ENCODE measurements at regions not wholly inside any gene's neighbourhood (a gene's known extent, or its start where the extent isn't known, plus 50 kb on each side); places are given as distances from the start of the nearest gene placed in this dataset.

DNA sequence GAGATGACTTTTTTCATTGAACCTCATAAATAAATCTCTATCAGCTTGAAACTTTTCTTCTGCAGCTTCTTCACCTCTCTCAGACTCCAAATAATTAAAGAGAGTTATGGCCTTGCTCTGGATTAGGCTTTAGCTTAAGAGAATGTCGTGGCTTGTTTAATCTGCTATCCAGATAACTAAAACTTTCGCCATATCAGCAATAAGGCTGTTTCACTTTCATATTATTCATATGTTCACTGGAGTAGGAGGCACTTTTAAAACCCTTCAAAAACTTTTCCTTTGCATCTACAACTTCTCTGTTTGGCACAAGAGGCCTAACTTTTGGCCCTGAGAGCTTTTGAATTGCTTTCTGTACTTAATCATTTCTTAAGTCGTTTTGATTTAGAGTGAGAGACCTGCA, 386.9 kb upstream of the FAM174A start:
- TF ChIP-seq EZH2 (IDR thresholded peaks at IDR 0.05; ENCODE audit: borderline replicate concordance, insufficient read depth, low read depth, low read length, poor library complexity, severe bottlenecking), result no peak
- TF ChIP-seq, protein P1, sequence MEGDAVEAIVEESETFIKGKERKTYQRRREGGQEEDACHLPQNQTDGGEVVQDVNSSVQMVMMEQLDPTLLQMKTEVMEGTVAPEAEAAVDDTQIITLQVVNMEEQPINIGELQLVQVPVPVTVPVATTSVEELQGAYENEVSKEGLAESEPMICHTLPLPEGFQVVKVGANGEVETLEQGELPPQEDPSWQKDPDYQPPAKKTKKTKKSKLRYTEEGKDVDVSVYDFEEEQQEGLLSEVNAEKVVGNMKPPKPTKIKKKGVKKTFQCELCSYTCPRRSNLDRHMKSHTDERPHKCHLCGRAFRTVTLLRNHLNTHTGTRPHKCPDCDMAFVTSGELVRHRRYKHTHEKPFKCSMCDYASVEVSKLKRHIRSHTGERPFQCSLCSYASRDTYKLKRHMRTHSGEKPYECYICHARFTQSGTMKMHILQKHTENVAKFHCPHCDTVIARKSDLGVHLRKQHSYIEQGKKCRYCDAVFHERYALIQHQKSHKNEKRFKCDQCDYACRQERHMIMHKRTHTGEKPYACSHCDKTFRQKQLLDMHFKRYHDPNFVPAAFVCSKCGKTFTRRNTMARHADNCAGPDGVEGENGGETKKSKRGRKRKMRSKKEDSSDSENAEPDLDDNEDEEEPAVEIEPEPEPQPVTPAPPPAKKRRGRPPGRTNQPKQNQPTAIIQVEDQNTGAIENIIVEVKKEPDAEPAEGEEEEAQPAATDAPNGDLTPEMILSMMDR (IDR thresholded peaks at IDR 0.05), result no peak
- WGBS (ENCODE audit: insufficient coverage), result no CpG with 5 or more reads among the region's 3 CpGs
- ATAC-seq (ENCODE audit: low read depth), result no peak
- no peaks in the 10 kb centered on the region for H3K36me3 ChIP-seq (replicated peaks in 1 of 2; ENCODE audit: control extremely low read depth in 1 of 2, control insufficient read depth in 1 of 2, extremely low read depth in 1 of 2, insufficient read depth in 2 of 2, low read length in 1 of 2)
- no peaks in the 10 kb centered on the region for H3K27me3 Mint-ChIP-seq
- no peaks in the 10 kb centered on the region for H3K4me1 ChIP-seq (ENCODE audit: control insufficient read depth in 2 of 2, insufficient read depth in 2 of 2, low read length in 2 of 2)
- intact Hi-C loops (cut with micrococcal nuclease), result no loop called here
- DNase-seq, result no peak
- CTCF ChIA-PET, result no interaction called here
- no peak overlapping the region for H3K27ac Mint-ChIP-seq
- no peaks in the 10 kb centered on the region for H3K27me3 ChIP-seq (replicated peaks in 1 of 4; ENCODE audit: control extremely low read depth in 1 of 4, control insufficient read depth in 3 of 4, insufficient read depth in 4 of 4, low read length in 3 of 4)
- H3K9ac ChIP-seq (ENCODE audit: low read length), result no peak overlapping the region
- H3K9me3 ChIP-seq (ENCODE audit: control extremely low read depth in 1 of 3, control insufficient read depth in 2 of 3, insufficient read depth in 1 of 3, low read length in 2 of 3), result no peaks in the 10 kb centered on the region
- H3K4me3 Mint-ChIP-seq, result no peak overlapping the region
- no peak overlapping the region for H2AFZ ChIP-seq (ENCODE audit: insufficient read depth, low read depth, low read length, poor library complexity, severe bottlenecking)
- no peaks in the 10 kb centered on the region for H4K20me1 ChIP-seq (ENCODE audit: control insufficient read depth, insufficient read depth, low read length, poor library complexity, severe bottlenecking)
- H3K9me3 Mint-ChIP-seq (ENCODE audit: insufficient read depth), result no peaks in the 10 kb centered on the region
- no peaks in the 10 kb centered on the region for H3K79me2 ChIP-seq (ENCODE audit: control insufficient read depth, insufficient read depth, low read length)
- H3K27ac ChIP-seq (ENCODE audit: low read length in 2 of 2), result no peak overlapping the region
- H3K4me2 ChIP-seq (replicated peaks; ENCODE audit: low read depth, low read length, poor library complexity, severe bottlenecking), result no peak overlapping the region
- POLR2A ChIA-PET, result no interaction called here
- no peaks in the 10 kb centered on the region for H3K4me1 Mint-ChIP-seq
- H3K4me3 ChIP-seq (ENCODE audit: control extremely low read depth in 1 of 5, extremely low read depth in 1 of 5, insufficient read depth in 1 of 5, low read depth in 2 of 5, low read length in 4 of 5), result no peak overlapping the region

DNA sequence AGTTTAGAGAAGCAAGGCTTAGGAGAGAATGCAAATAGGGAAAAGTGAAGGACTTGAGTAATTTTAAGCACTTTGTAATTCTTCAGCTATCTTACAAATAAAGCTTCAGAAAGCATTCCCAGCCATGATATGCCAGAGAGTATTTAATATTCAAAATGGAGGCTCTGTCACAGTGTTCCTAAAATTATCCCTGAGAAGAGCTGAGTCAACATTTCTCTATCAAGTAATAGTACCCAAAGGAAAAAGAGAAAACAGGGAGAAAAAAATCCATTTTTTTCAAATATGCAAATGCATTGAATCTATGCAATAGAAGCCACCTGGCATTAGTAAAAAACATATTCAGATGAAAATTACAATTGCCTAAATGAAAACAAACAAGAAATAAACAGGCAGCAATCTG, 392.6 kb upstream of the FAM174A start:
- H3K27ac Mint-ChIP-seq, result no peak overlapping the region
- no peaks in the 10 kb centered on the region for H3K4me1 Mint-ChIP-seq

More for the DNA sequence above, 392.6 kb upstream of the FAM174A start:
- Histone ChIP-seq H3K4me3 (ENCODE audit: control extremely low read depth in 1 of 5, extremely low read depth in 1 of 5, insufficient read depth in 1 of 5, low read depth in 2 of 5, low read length in 4 of 5) (no peak overlapping the region), H4K20me1 (ENCODE audit: control insufficient read depth, insufficient read depth, low read length, poor library complexity, severe bottlenecking) (no peaks in the 10 kb centered on the region), H3K9ac (ENCODE audit: low read length) (no peak overlapping the region), H2AFZ (ENCODE audit: insufficient read depth, low read depth, low read length, poor library complexity, severe bottlenecking) (no peak overlapping the region), H3K27ac (ENCODE audit: low read length in 2 of 2) (no peak overlapping the region), H3K9me3 (ENCODE audit: control extremely low read depth in 1 of 3, control insufficient read depth in 2 of 3, insufficient read depth in 1 of 3, low read length in 2 of 3) (no peaks in the 10 kb centered on the region), H3K36me3 (replicated peaks in 1 of 2; ENCODE audit: control extremely low read depth in 1 of 2, control insufficient read depth in 1 of 2, extremely low read depth in 1 of 2, insufficient read depth in 2 of 2, low read length in 1 of 2) (no peaks in the 10 kb centered on the region), H3K4me2 (replicated peaks; ENCODE audit: low read depth, low read length, poor library complexity, severe bottlenecking) (no peak overlapping the region), H3K79me2 (ENCODE audit: control insufficient read depth, insufficient read depth, low read length) (no peaks in the 10 kb centered on the region), H3K27me3 (replicated peaks in 1 of 4; ENCODE audit: control extremely low read depth in 1 of 4, control insufficient read depth in 3 of 4, insufficient read depth in 4 of 4, low read length in 3 of 4) (no peaks in the 10 kb centered on the region), H3K4me1 (ENCODE audit: control insufficient read depth in 2 of 2, insufficient read depth in 2 of 2, low read length in 2 of 2) (no peaks in the 10 kb centered on the region)
- ATAC-seq (ENCODE audit: low read depth), result no peak
- intact Hi-C loops (cut with micrococcal nuclease), result no loop called here
- CTCF ChIA-PET, result no interaction called here
- H3K4me3 Mint-ChIP-seq, result no peak overlapping the region
- H3K9me3 Mint-ChIP-seq (ENCODE audit: insufficient read depth), result no peaks in the 10 kb centered on the region
- POLR2A ChIA-PET, result no interaction called here
- no peak for TF ChIP-seq EZH2 (IDR thresholded peaks at IDR 0.05; ENCODE audit: borderline replicate concordance, insufficient read depth, low read depth, low read length, poor library complexity, severe bottlenecking)
- TF ChIP-seq, protein P1 (IDR thresholded peaks at IDR 0.05), result no peak
- H3K27me3 Mint-ChIP-seq, result no peaks in the 10 kb centered on the region
- no peak for DNase-seq

Measured in B cell (primary cell).